ENCODE measurements at regions not wholly inside any gene's neighbourhood (a gene's known extent, or its start where the extent isn't known, plus 50 kb on each side); places are given as distances from the start of the nearest gene placed in this dataset.
"Not testable (repeated sequence)": the region's sequence is repeated elsewhere in the genome, so short reads cannot be mapped to it uniquely, and the experiment has no call there.

DNA sequence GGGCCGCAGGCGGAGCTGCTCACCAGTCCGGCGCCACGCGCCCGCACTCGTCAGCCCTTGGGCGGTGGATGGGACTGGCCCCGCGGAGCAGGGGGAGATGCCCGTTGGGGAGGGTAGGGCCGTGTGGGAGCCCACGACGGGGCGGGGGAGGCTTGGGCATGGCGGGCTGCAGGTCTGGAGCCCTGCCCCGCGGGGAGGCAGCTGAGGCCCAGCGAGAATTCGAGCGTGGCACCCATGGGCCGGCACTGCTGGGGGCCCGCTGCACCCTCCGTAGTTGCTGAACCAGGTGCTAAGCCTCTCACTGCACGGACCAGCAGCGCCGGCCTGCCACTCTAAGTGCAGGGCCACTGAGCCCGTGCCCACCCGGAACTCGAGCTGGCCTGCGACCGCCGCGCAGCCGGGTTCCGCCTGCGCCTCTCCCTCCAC, 182.4 kb upstream of the ERBB4 start:
- peaks cover 4% of the 10 kb centered on the region for H3K4me1 Mint-ChIP-seq
- POLR2A ChIA-PET = no interaction called here

GRCh38 chr2:212715411-212715810, 176.8 kb upstream of the ERBB4 start:
- H3K4me3 Mint-ChIP-seq; CTCF ChIA-PET; H3K27ac Mint-ChIP-seq; H3K27me3 Mint-ChIP-seq (ENCODE audit: low read depth); ATAC-seq; POLR2A ChIA-PET; DNase-seq (ENCODE audit: low spot score); H3K4me1 Mint-ChIP-seq; H3K36me3 Mint-ChIP-seq: not testable (repeated sequence)
- H3K9me3 Mint-ChIP-seq = peaks cover 13% of the 10 kb centered on the region

More for the DNA sequence above, 182.4 kb upstream of the ERBB4 start:
- H3K27ac Mint-ChIP-seq = no peak overlapping the region
- CTCF ChIA-PET = no interaction called here
- 0 out of 2 replicates have a peak, but pooled peaks cover 4% of the 10 kb centered on the region for H3K27me3 Mint-ChIP-seq (ENCODE audit: low read depth)
- peaks cover 18% of the 10 kb centered on the region for H3K36me3 Mint-ChIP-seq
- no peak overlapping the region for H3K4me3 Mint-ChIP-seq
- no peak for ATAC-seq
- DNase-seq (ENCODE audit: low spot score) = no peak
- TF ChIP-seq PREB (CRISPR knock-in tag; IDR thresholded peaks at IDR 0.05; ENCODE audit: borderline replicate concordance) (no peak), MYBL2 (CRISPR knock-in tag; IDR thresholded peaks at IDR 0.05) (no peak), ZNF138 (CRISPR knock-in tag; conservative IDR thresholded peaks at IDR 0.05) (no peak), FOXP1 (CRISPR knock-in tag; IDR thresholded peaks at IDR 0.05; ENCODE audit: borderline replicate concordance) (no peak), ETV6 (CRISPR knock-in tag; IDR thresholded peaks at IDR 0.05) (no peak), NFYB (CRISPR knock-in tag; conservative IDR thresholded peaks at IDR 0.05; ENCODE audit: low read depth) (no peak), ZMAT4 (CRISPR knock-in tag; IDR thresholded peaks at IDR 0.05) (no peak), ZNF263 (CRISPR knock-in tag; IDR thresholded peaks at IDR 0.05; ENCODE audit: low read depth) (no peak), JUN (CRISPR knock-in tag; IDR thresholded peaks at IDR 0.05) (no peak), MAX (CRISPR knock-in tag; IDR thresholded peaks at IDR 0.05) (no peak)
- TF ChIP-seq, protein P1, sequence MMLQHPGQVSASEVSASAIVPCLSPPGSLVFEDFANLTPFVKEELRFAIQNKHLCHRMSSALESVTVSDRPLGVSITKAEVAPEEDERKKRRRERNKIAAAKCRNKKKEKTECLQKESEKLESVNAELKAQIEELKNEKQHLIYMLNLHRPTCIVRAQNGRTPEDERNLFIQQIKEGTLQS (CRISPR knock-in tag; conservative IDR thresholded peaks at IDR 0.05) = no peak
- peaks cover 40% of the 10 kb centered on the region for H3K9me3 Mint-ChIP-seq

- Mint-ChIP-seq H3K27ac (no peak overlapping the region), H3K4me3 (no peak overlapping the region), H3K36me3 (no peaks in the 10 kb centered on the region), H3K27me3 (ENCODE audit: low read depth) (no peaks in the 10 kb centered on the region; the same call in 1 of the 2 replicates), H3K4me1 (no peaks in the 10 kb centered on the region; the same call in 1 of the 2 replicates), H3K9me3 (peaks cover 9% of the 10 kb centered on the region)
- ATAC-seq (no peak), DNase-seq (ENCODE audit: low spot score) (no peak)
- CTCF ChIA-PET = no interaction called here
- POLR2A ChIA-PET = no interaction called here
- TF ChIP-seq ZNF219 (CRISPR knock-in tag; IDR thresholded peaks at IDR 0.05; ENCODE audit: borderline replicate concordance) = no peak
- TF ChIP-seq ZNF416 (CRISPR knock-in tag; IDR thresholded peaks at IDR 0.05) = no peak
- TF ChIP-seq NFATC4 (CRISPR knock-in tag; IDR thresholded peaks at IDR 0.05) = no peak
- TF ChIP-seq, protein P2, sequence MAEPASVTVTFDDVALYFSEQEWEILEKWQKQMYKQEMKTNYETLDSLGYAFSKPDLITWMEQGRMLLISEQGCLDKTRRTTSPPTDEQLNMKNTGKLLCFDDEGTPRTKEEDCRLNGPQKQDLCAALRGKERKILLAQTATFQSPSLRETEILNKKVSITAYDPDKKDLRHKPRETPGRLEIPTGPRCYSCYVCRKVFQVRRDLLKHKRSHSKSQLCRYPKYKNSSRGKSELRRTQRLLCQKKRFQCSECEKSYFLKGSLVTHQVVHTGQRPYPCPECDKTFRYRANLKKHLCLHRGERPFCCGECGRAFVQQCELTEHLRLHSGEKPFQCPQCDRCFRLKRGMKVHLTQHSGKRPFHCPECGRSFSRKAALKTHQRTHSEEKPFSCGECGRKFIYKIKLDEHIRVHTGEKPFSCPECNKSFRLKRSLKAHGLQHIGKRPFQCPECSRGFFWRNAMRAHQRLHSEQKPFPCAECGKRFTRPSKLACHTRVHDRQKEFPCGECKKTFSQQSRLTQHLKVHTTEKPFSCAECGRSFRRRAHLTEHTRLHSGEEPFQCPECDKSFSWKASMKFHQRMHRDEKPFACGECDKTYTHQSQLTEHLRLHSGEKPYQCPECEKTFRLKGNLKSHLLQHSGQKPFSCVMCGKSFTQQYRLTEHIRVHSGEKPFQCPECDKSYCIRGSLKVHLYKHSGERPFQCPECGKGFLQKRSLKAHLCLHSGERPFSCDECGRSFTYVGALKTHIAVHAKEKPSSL (CRISPR knock-in tag; conservative IDR thresholded peaks at IDR 0.05) = no peak
- no peak for TF ChIP-seq ZNF232 (CRISPR knock-in tag; IDR thresholded peaks at IDR 0.05)
- no peak for TF ChIP-seq MYBL2 (CRISPR knock-in tag; IDR thresholded peaks at IDR 0.05)
- TF ChIP-seq FOXJ3 (CRISPR knock-in tag; IDR thresholded peaks at IDR 0.05; ENCODE audit: borderline replicate concordance) = no peak
- no peak for TF ChIP-seq ZNF671 (CRISPR knock-in tag; IDR thresholded peaks at IDR 0.05)
- TF ChIP-seq SMAD4 (CRISPR knock-in tag; IDR thresholded peaks at IDR 0.05) = no peak
- TF ChIP-seq, protein P3, sequence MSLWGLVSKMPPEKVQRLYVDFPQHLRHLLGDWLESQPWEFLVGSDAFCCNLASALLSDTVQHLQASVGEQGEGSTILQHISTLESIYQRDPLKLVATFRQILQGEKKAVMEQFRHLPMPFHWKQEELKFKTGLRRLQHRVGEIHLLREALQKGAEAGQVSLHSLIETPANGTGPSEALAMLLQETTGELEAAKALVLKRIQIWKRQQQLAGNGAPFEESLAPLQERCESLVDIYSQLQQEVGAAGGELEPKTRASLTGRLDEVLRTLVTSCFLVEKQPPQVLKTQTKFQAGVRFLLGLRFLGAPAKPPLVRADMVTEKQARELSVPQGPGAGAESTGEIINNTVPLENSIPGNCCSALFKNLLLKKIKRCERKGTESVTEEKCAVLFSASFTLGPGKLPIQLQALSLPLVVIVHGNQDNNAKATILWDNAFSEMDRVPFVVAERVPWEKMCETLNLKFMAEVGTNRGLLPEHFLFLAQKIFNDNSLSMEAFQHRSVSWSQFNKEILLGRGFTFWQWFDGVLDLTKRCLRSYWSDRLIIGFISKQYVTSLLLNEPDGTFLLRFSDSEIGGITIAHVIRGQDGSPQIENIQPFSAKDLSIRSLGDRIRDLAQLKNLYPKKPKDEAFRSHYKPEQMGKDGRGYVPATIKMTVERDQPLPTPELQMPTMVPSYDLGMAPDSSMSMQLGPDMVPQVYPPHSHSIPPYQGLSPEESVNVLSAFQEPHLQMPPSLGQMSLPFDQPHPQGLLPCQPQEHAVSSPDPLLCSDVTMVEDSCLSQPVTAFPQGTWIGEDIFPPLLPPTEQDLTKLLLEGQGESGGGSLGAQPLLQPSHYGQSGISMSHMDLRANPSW (CRISPR knock-in tag; conservative IDR thresholded peaks at IDR 0.05; ENCODE audit: low read depth) = no peak
- no peak for TF ChIP-seq RELA (CRISPR knock-in tag; IDR thresholded peaks at IDR 0.05; ENCODE audit: borderline replicate concordance)
- TF ChIP-seq ZNF512 (CRISPR knock-in tag; IDR thresholded peaks at IDR 0.05; ENCODE audit: borderline replicate concordance) = no peak
- TF ChIP-seq CBFB (CRISPR knock-in tag; IDR thresholded peaks at IDR 0.05; ENCODE audit: low read depth) = no peak
- no peak for TF ChIP-seq NR1H2 (CRISPR knock-in tag; IDR thresholded peaks at IDR 0.05)
These were observed 175.1 kb upstream of the ERBB4 start for GRCh38 chr2:212713681-212714080.
